Skin epidermis (tissue), 12 donors: ENCODE measurements at regions not wholly inside any gene's neighbourhood (a gene's known extent, or its start where the extent isn't known, plus 50 kb on each side); places are given as distances from the start of the nearest gene placed in this dataset.

Source experiments
- H3K27ac ChIP-seq, 21 experiments: fragments of 200-600 bp; sonication (generic) in 11 of 21; one replicate each; pipeline ENCODE4 v1.5.0; 2020; ENCODE audit warnings: mild to moderate bottlenecking in 3 of 21, inconsistent platforms in 2 of 21, moderate library complexity in 2 of 21
- H3K4me3 ChIP-seq, 7 experiments: fragments of 200-600 bp; sonication (generic) in 2 of 7; one replicate each; pipeline ENCODE4 v1.5.0; 2020; ENCODE audit warnings: inconsistent platforms in 2 of 7, mild to moderate bottlenecking in 2 of 7, moderate library complexity in 1 of 7

- Histone ChIP-seq H3K4me3 (no peak overlapping the region), H3K27ac (no peak overlapping the region)
Observed at GRCh38 chr11:134527382-134528243, 115.6 kb upstream of the B3GAT1 start.

DNA sequence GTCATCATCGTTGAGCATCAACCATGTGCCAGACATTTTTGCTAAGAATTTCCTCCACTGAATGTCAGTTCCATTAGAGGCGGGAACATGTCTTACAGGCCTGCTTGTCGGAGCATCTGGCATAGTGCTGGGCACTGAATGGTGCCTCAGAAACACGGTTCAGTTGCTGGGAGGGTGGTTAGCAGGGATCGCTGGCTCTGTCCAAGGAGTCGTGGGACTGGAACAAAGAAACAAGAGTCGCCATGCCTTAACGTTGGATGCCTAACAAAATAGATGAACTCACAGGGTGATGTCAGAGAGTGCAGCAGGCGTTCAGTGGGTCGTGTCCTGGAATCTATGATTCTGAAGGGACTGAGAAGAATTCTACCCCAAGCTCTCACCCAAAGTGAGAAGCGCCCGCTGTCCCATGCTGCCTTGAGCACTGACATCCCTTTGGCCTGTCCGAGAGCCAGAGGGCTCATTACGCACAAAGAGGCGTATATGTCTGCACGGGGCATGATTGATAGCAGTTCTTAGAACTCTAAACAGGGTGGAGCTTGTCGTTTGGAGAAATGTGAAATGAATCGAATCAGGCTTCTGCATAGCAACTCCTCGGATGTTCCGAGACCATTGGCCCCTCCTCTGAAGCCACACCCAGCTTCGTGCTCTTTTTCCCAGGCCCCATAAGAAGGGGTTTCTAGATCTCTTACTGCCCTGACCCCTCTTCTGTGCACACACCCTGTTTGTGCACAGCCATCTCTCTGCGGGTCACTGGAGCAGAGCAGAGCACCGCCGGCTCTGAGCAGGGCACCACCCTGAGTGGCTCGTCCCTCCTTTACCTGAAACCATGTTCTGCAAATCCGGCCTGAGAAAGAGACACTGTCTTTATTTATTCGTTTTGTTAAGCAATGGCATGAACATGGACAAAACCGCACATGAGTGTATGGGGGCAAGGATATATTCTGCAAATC, 113.1 kb upstream of the B3GAT1 start:
- H3K27ac ChIP-seq = no peak overlapping the region
- H3K4me3 ChIP-seq = no peak overlapping the region

DNA sequence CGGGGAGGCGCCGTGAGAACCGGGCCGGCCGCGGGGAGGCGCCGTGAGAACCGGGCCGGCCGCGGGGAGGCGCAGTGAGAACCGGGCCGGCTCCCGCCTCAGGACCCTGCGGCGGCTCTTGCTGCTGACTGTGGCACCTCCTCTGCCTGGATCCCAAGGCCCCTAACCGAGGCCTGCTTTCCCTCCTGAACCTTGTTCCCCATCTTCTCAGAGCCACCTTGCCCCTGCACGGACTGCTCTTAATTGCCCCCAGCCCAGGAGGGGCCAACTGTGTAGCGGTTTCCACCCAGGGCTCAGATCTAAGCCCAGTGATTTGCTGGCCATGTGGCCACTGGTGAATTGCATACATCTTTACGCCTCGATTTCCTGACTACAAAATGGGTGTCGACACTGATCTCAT, 112.2 kb upstream of the B3GAT1 start:
- no peak overlapping the region for H3K27ac ChIP-seq
- no peak overlapping the region for H3K4me3 ChIP-seq

DNA sequence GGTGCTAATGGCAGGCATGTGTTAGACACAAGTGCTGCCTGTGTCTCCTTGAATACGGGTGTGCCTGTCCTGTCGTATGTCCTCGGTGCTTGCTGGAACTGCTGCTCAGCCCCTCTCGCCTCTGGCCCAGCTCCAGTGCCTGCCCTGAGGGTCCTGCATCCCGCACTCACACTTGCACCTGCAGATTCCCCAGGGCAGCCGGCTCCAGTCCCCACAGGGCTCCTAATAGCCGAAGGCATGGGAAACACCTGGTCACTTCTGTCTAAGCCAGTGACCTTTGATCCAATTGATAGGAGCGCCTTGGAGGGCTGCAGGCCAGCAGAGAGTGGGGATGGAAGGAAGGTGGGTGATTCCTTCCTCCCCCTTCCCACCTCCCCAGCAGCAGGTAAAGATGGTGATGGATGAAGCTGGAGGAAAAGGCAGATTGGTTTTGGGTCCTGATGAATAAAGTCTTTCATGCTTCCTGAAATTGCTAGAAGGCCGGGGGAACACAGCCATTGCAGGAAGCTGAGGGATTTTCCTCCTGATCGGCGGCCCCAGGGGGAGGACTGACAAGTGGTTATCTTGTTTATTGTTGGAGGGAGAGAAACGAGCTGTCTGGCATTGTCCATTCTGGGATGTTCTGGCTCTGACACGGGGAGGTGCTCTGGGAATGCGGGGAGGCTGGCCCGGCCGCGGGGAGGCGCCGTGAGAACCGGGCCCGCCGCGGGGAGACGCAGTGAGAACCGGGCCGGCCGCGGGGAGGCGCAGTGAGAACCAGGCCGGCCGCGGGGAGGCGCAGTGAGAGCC, 110.9 kb upstream of the B3GAT1 start:
- no peak overlapping the region for H3K4me3 ChIP-seq

GRCh38 chr11:134521452-134522289, 109.6 kb upstream of the B3GAT1 start:
- no peak overlapping the region for H3K4me3 ChIP-seq

More for the DNA sequence above, 110.9 kb upstream of the B3GAT1 start:
- no peak overlapping the region for H3K27ac ChIP-seq

DNA sequence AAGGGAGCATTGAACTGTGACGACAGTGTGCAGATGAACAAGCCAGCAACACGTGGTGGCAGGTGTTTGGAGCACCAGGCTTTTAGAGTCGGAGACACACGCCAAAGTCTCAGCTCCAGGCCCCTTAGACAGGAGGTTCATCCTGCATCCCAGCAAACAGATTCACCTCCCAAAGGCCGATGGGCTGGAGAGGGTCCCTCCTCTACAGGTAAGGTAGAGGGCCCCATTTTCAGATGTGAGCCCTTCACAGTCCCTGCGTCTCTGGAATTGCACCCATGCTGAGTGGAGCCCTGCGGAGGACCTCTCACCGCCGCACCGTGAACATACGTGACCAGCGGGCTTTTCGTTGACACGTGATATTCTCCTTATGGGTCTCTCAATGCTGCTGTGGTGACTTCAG, 109.0 kb upstream of the B3GAT1 start:
- H3K4me3 ChIP-seq = no peak overlapping the region
- H3K27ac ChIP-seq = no peak overlapping the region

More at GRCh38 chr11:134521452-134522289, 109.6 kb upstream of the B3GAT1 start:
- H3K27ac ChIP-seq = no peak overlapping the region

GRCh38 chr11:134519788-134520187, 107.7 kb upstream of the B3GAT1 start:
- no peak overlapping the region for H3K27ac ChIP-seq
- no peak overlapping the region for H3K4me3 ChIP-seq

DNA sequence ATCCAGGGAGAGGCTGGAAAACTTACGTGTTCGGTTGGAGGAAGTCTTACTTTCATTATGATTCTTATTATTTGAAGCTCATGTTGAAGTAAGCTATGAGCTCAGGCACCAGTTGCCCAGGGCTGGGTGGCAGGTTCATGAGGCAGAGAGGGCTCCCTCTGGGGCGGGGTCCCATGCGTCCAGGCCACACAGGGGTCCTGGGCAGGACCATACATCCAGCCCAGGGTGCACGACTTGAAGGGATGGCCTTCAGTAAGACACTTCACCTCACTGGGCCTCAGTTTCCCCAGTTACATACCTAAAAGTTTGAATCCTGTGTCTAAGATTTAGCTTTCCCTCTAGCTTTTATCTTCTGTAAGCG, 107.3 kb upstream of the B3GAT1 start:
- H3K4me3 ChIP-seq = no peak overlapping the region

GRCh38 chr11:134518616-134519389, 106.8 kb upstream of the B3GAT1 start:
- H3K27ac ChIP-seq = no peak overlapping the region
- no peak overlapping the region for H3K4me3 ChIP-seq

More for the DNA sequence above, 107.3 kb upstream of the B3GAT1 start:
- no peak overlapping the region for H3K27ac ChIP-seq

- no peak overlapping the region for H3K27ac ChIP-seq
- no peak overlapping the region for H3K4me3 ChIP-seq
Observed at GRCh38 chr11:134517621-134518293, 105.7 kb upstream of the B3GAT1 start.

DNA sequence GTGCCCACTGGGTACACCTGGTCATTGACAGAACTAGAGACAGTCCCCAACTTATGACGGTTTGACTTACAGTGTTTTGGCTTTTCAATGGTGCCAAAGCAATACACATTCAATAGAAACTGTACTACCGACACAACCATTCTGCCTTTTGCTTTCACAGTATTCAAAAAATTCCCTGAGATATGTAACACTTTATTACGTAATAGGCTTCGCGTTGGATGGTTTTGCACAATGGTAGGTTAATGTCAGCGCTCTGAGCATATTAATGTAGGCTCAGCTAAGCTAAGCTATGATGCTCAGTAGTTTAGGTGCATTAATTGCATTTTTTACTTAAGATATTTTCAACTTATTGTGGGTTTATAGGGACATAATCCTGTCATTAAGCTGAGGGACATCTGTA, 105.1 kb upstream of the B3GAT1 start:
- no peak overlapping the region for H3K27ac ChIP-seq
- no peak overlapping the region for H3K4me3 ChIP-seq

- no peak overlapping the region for H3K4me3 ChIP-seq
- H3K27ac ChIP-seq = no peak overlapping the region
Observed at GRCh38 chr11:134516529-134516928, 104.5 kb upstream of the B3GAT1 start.

DNA sequence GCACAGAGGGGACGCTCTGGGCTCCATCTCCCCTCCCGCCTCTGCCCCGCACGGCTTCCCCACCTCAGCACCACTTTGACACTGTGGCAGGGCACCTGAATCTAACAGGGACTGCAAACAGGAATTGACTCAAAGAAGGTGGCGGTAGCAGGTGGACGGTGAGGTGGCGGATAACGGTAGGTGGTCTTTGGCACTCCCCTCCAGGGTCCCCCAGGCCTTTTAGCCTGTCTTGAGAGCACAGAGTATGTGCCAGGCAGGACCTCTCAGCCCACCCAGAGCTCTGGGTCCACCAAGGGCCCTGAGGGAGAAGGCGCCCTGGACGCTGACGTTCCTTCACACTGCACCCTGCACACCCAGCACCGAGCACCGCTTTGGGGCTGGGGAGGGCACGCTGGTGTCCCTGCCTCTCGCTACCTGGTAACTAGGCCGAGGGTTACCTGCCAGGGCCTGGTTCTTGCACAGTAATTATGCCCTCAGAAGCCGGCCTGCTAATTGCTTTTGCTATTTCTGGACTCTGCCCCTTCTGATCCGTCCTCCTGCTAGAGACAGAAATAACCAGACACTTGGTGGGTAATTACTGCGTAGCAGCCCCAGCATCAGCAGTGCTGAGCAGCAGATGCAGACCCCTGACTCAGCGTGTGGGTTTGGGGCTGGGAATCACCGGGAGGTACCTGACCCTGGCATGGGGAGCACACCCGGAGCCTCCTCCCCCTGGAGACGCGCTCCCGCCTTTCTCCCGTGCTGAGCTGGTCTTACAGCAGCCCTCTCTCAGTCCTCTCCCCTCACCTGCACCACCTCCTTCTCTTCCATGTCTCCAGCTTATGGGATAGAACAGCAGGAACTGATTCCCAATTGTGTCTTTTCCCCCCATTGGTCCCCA, 103.3 kb upstream of the B3GAT1 start:
- H3K4me3 ChIP-seq = no peak overlapping the region
- H3K27ac ChIP-seq = no peak overlapping the region

DNA sequence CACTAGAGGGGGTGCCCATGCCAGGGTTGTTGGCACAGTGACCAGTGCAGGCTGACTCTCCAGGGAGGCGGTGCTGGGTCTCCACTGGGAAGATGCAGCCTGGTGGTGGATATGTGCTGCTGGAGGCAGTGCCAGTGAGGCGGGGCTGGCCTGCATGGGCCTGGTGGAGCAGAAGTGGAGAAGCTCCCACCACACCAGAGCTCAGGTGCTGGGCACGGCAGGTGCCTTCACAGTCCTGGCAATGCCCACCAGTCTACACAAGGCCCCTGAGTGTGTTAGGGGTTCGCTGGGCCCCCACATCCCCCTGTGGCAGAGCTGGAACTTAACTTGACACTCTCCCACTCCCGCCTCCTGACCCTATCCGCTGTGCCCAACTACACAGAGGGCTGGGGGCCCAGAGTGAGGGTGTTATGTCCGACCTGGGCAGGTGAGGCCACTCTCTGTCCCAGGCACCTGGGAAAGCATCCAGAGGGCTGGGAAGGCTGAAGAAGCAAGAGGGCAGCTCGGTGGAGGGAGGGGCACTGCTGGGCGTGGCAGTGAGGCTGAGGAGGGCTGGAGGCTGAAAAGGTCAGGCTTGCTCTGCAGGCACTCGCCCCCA, 102.4 kb upstream of the B3GAT1 start:
- Histone ChIP-seq H3K4me3 (no peak overlapping the region), H3K27ac (no peak overlapping the region)

DNA sequence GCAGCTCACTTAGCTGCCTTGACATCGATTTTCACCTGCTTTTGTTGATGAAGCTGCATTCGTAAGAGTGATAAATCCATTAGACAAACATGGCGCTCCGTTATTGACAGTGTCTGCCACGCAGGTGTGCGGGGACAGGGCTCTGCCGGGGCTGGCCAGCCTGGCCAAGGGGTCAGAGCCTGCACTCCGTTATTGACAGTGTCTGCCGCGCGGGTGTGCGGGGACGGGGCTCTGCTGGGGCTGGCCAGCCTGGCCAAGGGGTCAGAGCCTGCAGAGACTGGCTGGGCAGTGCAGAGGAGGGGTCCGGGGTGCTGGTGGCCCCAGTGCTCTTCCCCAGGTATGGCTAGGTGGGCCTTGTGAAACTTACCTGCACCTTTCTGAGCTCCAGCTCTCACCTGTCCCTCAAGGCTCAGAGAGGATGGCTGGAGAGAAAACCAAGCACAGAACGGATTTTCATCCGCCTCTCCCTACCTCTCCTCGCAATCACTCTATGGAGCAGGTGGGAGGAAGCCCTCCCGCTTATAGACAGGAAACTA, 101.6 kb upstream of the B3GAT1 start:
- Histone ChIP-seq H3K4me3 (no peak overlapping the region), H3K27ac (no peak overlapping the region)
